ENCODE measurements at regions not wholly inside any gene's neighbourhood (a gene's known extent, or its start where the extent isn't known, plus 50 kb on each side); places are given as distances from the start of the nearest gene placed in this dataset.

DNA sequence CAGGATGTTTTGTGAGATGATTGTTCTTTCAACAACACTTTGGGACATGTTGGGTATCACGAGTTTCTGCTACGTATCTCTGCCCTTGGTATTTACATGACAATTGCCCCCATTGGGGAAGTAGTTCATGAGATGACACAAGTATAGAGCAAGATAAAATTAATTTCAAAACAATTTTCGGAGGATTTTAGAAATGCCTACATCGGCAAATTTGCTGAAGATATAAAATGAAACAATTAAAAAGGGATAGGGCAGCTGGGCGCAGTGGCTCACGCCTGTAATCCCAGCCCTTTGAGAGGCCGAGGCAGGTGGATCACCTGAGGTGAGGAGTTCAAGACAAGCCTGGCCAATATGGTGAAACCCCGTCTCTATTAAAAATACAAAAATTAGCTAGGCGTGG is 371.7 kb downstream of the INHBA start:
- H4K20me1 ChIP-seq (ENCODE audit: insufficient read depth, low read length, poor library complexity, severe bottlenecking) = no peaks in the 10 kb centered on the region
- no peak overlapping the region for H3K4me2 ChIP-seq (ENCODE audit: low read depth, low read length, poor library complexity, severe bottlenecking)
- no peaks in the 10 kb centered on the region for H3K79me2 ChIP-seq (ENCODE audit: insufficient read depth, low read length)
- no peak overlapping the region for H3K9ac ChIP-seq (ENCODE audit: low read depth, low read length, poor library complexity, severe bottlenecking)
- H3K4me1 ChIP-seq (ENCODE audit: insufficient read depth, low read length, poor library complexity, severe bottlenecking) = no peaks in the 10 kb centered on the region
- H3K36me3 ChIP-seq (ENCODE audit: insufficient read depth, low read length) = no peaks in the 10 kb centered on the region
- TF ChIP-seq, protein P1, sequence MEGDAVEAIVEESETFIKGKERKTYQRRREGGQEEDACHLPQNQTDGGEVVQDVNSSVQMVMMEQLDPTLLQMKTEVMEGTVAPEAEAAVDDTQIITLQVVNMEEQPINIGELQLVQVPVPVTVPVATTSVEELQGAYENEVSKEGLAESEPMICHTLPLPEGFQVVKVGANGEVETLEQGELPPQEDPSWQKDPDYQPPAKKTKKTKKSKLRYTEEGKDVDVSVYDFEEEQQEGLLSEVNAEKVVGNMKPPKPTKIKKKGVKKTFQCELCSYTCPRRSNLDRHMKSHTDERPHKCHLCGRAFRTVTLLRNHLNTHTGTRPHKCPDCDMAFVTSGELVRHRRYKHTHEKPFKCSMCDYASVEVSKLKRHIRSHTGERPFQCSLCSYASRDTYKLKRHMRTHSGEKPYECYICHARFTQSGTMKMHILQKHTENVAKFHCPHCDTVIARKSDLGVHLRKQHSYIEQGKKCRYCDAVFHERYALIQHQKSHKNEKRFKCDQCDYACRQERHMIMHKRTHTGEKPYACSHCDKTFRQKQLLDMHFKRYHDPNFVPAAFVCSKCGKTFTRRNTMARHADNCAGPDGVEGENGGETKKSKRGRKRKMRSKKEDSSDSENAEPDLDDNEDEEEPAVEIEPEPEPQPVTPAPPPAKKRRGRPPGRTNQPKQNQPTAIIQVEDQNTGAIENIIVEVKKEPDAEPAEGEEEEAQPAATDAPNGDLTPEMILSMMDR (conservative IDR thresholded peaks at IDR 0.05; ENCODE audit: low read length) = no peak
- TF ChIP-seq EZH2phosphoT487 (IDR thresholded peaks at IDR 0.05; ENCODE audit: borderline replicate concordance) = no peak
- no peaks in the 10 kb centered on the region for H3K27me3 ChIP-seq (ENCODE audit: insufficient read depth, low read length, poor library complexity, severe bottlenecking)
- 0 out of 2 replicates have a peak, but pooled peaks cover 3% of the 10 kb centered on the region for H3K9me3 ChIP-seq (ENCODE audit: insufficient read depth, low read depth, low read length)
- no peaks in the 10 kb centered on the region for H3F3A ChIP-seq (ENCODE audit: low read depth)
- H2AFZ ChIP-seq (ENCODE audit: low read length) = no peak overlapping the region
- H3K9me2 ChIP-seq (replicated peaks; ENCODE audit: low read depth, low read length) = no peaks in the 10 kb centered on the region
- H3K4me3 ChIP-seq (ENCODE audit: low read length, poor library complexity, severe bottlenecking) = no peak overlapping the region

DNA sequence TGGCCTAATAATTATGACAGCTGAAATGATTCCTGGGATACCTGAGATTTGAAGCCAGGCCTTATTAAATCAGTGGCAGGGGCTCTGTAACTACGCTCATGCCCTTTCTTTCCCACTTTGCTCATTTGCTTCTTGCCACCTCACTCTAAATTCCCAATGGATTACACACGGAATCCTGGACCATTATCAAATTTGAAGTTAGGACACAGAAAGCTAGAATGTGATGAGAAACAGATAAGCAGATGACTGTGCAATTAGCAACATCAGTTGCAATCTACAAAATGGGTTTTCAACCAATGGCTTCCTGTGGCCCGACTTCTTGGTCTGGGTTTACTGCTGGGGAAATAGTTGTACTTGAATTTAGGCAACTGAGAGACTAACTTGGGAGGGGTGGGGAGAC is 374.3 kb downstream of the INHBA start:
- Histone ChIP-seq H3K4me3 (ENCODE audit: low read length, poor library complexity, severe bottlenecking) (no peak overlapping the region), H2AFZ (ENCODE audit: low read length) (no peak overlapping the region), H3K27me3 (ENCODE audit: insufficient read depth, low read length, poor library complexity, severe bottlenecking) (no peaks in the 10 kb centered on the region), H3K79me2 (ENCODE audit: insufficient read depth, low read length) (no peaks in the 10 kb centered on the region), H3K4me2 (ENCODE audit: low read depth, low read length, poor library complexity, severe bottlenecking) (no peak overlapping the region), H3K4me1 (ENCODE audit: insufficient read depth, low read length, poor library complexity, severe bottlenecking) (no peaks in the 10 kb centered on the region), H3K9ac (ENCODE audit: low read depth, low read length, poor library complexity, severe bottlenecking) (no peak overlapping the region), H4K20me1 (ENCODE audit: insufficient read depth, low read length, poor library complexity, severe bottlenecking) (no peaks in the 10 kb centered on the region), H3F3A (ENCODE audit: low read depth) (no peaks in the 10 kb centered on the region), H3K36me3 (ENCODE audit: insufficient read depth, low read length) (no peaks in the 10 kb centered on the region), H3K9me3 (ENCODE audit: insufficient read depth, low read depth, low read length) (0 out of 2 replicates have a peak, but pooled peaks cover 3% of the 10 kb centered on the region), H3K9me2 (replicated peaks; ENCODE audit: low read depth, low read length) (no peaks in the 10 kb centered on the region)
- no peak for TF ChIP-seq EZH2phosphoT487 (IDR thresholded peaks at IDR 0.05; ENCODE audit: borderline replicate concordance)

DNA sequence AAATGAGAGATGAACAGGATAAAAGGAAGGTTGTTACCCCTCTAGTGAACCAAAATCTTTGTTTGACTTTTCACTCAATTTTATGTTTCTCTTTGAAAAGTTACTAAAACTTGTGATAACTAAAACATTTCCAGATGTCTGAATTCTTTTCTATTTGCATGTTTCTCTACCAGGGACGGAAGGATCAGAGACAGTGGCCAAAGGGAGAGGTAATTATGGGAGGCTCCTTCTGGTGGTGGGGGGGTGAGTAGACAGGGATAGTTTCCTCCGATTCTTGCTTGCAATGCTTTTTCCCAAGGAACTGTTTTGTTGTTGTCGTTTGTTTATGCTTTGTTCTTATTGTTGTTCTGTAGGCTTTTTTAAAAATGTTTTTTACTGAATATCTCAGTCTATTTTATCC is 374.8 kb downstream of the INHBA start:
- 0 out of 2 replicates have a peak, but pooled peaks cover 3% of the 10 kb centered on the region for H3K9me3 ChIP-seq (ENCODE audit: insufficient read depth, low read depth, low read length)
- no peaks in the 10 kb centered on the region for H3K36me3 ChIP-seq (ENCODE audit: insufficient read depth, low read length)
- H3K4me3 ChIP-seq (ENCODE audit: low read length, poor library complexity, severe bottlenecking) = no peak overlapping the region
- no peaks in the 10 kb centered on the region for H3K27me3 ChIP-seq (ENCODE audit: insufficient read depth, low read length, poor library complexity, severe bottlenecking)
- TF ChIP-seq, protein P1 (conservative IDR thresholded peaks at IDR 0.05; ENCODE audit: low read length) = no peak
- no peaks in the 10 kb centered on the region for H3K9me2 ChIP-seq (replicated peaks; ENCODE audit: low read depth, low read length)
- H3F3A ChIP-seq (ENCODE audit: low read depth) = no peaks in the 10 kb centered on the region
- no peaks in the 10 kb centered on the region for H3K4me1 ChIP-seq (ENCODE audit: insufficient read depth, low read length, poor library complexity, severe bottlenecking)
- no peaks in the 10 kb centered on the region for H3K79me2 ChIP-seq (ENCODE audit: insufficient read depth, low read length)
- H3K9ac ChIP-seq (ENCODE audit: low read depth, low read length, poor library complexity, severe bottlenecking) = no peak overlapping the region
- H2AFZ ChIP-seq (ENCODE audit: low read length) = no peak overlapping the region
- H4K20me1 ChIP-seq (ENCODE audit: insufficient read depth, low read length, poor library complexity, severe bottlenecking) = no peaks in the 10 kb centered on the region
- no peak overlapping the region for H3K4me2 ChIP-seq (ENCODE audit: low read depth, low read length, poor library complexity, severe bottlenecking)

DNA sequence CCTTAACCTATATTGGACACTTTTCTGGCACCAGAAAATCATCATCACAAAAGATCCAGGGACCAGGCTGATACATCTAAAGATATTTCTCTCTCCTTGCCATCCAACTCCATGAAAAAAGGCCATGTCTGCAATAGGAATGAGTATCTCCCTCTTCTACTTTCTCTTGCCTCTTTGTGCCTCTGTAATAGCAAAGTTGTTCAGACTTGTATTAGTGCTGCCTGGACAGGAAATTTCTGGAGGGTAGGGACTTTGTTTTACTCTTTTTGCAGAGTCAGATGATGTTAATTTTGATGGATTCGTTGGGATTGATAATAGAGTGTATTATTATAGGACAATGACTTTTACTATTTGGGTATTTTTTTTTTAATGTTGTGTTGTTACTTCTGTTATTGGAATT is 376.3 kb downstream of the INHBA start:
- Histone ChIP-seq H3K9ac (ENCODE audit: low read depth, low read length, poor library complexity, severe bottlenecking) (no peak overlapping the region), H3K4me1 (ENCODE audit: insufficient read depth, low read length, poor library complexity, severe bottlenecking) (no peaks in the 10 kb centered on the region), H3F3A (ENCODE audit: low read depth) (no peaks in the 10 kb centered on the region), H3K9me3 (ENCODE audit: insufficient read depth, low read depth, low read length) (0 out of 2 replicates have a peak, but pooled peaks cover 3% of the 10 kb centered on the region), H3K9me2 (replicated peaks; ENCODE audit: low read depth, low read length) (no peaks in the 10 kb centered on the region), H4K20me1 (ENCODE audit: insufficient read depth, low read length, poor library complexity, severe bottlenecking) (no peaks in the 10 kb centered on the region), H3K79me2 (ENCODE audit: insufficient read depth, low read length) (no peaks in the 10 kb centered on the region), H2AFZ (ENCODE audit: low read length) (no peak overlapping the region), H3K4me3 (ENCODE audit: low read length, poor library complexity, severe bottlenecking) (no peak overlapping the region), H3K4me2 (ENCODE audit: low read depth, low read length, poor library complexity, severe bottlenecking) (no peak overlapping the region), H3K27me3 (ENCODE audit: insufficient read depth, low read length, poor library complexity, severe bottlenecking) (no peaks in the 10 kb centered on the region), H3K36me3 (ENCODE audit: insufficient read depth, low read length) (no peaks in the 10 kb centered on the region)
- TF ChIP-seq, protein P1 (conservative IDR thresholded peaks at IDR 0.05; ENCODE audit: low read length) = no peak
- TF ChIP-seq EZH2phosphoT487 (IDR thresholded peaks at IDR 0.05; ENCODE audit: borderline replicate concordance) = no peak
